ENCODE measurements at regions not wholly inside any gene's neighbourhood (a gene's known extent, or its start where the extent isn't known, plus 50 kb on each side); places are given as distances from the start of the nearest gene placed in this dataset.

DNA sequence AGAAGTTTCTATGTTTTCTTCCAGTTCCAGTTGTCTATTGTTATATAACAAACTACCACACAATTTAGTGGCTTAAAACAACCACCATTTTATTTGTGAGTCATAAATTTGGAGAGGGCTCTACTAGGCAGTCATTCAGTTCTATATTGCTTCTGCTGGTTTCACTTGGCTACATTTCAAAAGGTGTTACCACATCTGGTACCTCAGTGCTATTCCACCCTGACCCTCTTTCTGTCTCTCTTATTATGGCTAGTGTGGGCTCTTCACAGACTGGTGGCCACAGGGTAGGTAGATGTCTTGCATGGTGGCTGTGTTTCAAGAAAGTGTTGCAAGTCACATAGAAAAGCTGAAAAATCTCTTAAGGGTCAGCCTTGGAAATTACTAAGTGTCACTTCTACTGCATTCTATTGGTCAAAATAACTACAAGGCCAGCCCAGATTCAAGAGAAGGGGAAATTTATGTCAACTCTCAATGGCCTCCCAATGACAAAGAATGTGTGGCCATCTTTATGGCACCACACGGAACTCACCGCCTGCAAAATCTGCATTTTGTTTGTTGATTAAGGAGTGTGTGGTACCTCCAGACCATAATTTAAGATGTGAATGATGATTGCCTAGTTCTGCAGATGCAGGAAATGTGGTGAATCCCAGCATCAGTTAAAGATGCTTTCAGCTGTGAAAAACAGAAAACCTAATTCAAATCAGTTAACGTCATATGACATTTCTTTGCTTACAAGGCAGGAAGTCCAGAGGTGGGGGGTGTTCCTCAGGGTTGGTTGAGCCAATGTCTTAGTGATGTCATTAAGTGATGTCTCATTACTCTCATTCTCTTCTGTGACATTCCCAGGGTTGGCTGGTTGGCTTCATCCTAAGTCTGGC lies 105.8 kb upstream of the RASGRP1 start:
- no peak for DNase-seq
- intact Hi-C loops (cut with DNase I): no loop called here

DNA sequence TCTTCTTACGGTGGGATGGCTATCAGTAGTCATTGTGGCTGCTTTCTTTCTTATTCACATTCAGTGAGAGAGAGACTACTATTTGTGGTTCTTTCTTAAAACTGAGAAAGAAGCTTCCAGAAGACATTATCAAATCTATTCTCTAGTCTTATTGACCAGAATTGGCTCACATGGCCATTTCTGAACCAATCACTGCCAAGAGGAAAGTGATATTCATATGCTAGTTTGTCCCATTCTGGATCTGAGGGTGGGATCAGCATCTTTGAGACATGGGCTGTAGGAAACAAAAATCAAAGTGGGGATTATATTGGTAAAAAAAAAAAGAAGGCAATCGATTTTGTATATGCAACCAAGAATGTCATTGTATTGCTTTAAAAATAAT lies 106.4 kb upstream of the RASGRP1 start:
- intact Hi-C loops (cut with DNase I): no loop called here
- DNase-seq: no peak

DNA sequence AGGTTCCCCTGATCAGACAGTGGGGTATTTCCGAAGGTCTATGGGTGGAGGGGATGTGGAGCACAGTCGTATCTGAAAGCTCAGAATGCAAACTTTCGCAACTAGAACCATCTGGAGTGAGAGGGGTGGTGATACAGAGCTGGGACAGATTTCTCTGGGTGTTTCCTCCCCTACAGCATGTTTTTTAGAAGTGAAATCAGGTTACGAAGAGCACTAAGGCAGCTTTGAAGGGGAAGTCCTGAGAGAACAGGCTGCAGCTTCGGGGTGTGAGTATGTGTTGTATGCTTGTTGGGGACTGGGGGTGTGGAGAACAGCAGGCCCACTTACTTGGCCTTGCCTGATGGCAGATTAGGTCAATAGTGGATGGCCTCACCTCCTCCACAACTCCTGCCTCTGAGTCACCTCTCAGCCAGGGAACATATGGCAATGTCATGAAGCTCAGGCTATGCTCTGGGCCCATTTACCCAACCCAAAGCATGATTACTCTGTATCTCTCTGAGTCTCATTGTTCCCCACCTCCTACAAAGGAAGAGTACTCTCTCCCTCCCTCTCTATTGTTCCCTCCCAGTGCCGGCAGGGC lies 107.2 kb upstream of the RASGRP1 start:
- intact Hi-C loops (cut with DNase I): no loop called here
- DNase-seq: no peak

DNA sequence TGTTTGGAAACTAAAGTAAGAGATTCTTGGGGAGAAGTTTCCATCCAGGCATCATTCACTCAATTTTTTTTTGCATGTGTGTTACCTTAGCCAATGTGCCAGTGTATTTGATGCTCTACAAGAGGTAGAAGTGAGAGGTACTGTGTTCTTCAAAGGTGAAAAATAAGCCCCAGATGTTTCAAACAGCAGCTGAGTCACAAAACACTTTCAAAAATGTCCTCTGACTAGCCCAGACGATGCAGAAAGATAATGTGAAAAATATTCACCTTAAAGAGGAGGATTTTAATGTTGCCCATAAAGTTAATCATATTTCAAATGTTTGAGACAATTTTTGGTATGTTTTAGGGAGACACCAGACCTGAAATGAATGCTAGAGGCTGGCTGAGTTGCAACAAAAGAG lies 107.7 kb upstream of the RASGRP1 start:
- DNase-seq: no peak
- intact Hi-C loops (cut with DNase I): no loop called here

DNA sequence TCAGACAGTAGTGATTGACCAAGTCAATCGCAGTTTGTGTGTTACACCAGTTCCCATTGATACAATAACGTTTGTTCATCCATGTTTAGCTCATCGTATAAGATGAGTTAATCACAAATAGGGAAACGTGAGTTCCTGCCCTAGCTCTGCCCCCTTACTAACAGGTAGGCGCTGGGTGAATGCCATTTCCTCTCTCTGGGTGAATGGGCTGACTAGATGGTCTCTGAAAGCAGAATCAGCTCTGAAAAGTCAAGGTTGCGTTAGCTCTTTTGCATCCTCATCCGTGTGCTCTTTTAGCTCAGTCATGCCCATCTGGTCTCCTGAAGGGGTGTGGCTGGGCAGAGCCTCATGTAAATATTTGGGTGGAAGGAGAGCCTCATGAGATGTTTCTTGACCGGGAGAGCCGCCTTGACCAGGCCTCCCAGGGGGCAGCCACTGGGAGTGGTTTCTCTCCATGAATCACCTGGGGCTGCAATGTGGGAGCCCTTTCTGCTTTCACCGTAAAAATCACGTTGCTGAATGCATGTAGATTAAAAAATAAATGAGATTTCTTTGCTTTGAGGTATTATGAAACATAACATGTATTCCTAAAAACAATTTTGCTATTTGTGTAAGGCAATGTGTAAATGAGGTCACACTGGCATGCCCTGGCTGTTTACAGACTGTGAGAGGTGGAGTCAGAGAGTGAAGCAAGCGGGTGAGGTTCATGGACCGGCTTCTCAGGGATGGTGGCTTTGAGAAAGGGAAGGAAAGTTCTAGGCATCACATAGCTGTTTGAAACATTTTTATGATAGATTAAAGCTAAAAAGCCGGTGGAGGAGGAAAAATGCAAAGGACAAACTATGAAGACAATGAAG lies 108.4 kb upstream of the RASGRP1 start:
- intact Hi-C loops (cut with DNase I): no loop called here
- DNase-seq: no peak

DNA sequence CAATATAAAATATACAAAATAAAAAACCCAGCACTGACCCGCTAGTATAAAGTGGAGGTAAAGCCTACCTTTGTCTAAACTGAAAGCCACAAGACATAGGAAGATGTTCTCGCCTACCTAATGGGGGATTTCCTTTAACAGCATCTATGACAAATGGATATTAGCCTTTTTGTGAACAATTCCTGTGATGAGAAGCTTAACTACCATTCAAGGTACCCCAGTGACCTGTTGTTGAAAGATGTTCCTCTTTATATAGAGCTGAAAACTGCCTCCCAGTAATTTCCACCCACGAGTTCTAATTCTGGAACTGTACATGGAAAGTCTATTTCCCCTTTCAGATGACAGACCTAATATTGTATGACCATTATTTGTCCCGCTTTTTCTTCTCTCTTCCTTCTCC lies 109.8 kb upstream of the RASGRP1 start:
- intact Hi-C loops (cut with DNase I): no loop called here
- DNase-seq: no peak

DNA sequence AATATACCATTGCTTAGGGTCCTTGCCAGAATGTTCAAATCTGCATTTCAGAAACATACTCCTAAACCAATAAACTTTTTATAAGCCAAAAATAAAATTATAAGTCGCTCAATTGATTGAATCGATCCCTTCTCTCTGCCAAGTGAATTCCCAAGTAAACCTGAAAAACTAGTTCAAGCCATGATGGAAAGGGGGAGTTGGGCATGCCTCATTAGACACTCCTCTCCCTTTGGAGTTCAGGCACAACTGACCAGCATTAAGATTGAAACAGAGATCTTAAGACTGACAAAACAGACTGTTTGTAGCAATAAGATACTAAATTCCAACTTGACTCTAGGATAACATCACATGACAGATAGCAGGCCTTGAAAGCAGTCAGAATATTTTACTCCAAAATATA lies 113.7 kb upstream of the RASGRP1 start:
- intact Hi-C loops (cut with DNase I): no loop called here
- no peak for DNase-seq

DNA sequence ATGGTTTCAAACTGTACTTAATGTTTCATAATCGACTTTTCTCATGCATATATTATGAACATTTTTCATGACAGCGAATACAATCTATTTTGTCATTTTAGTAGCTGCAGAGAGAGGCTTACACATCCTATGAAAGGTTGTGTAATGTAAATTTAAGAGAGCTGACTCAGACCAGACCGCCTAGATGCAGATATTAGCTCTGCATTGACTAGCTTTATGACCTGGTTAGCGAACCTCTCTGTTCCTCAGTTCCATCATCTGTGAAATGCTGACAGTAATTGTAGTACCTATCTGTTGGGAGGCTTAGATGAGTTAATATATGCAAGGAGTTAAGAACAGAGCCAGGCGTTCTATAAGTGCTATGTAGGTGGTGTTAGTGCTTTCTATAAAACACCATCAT lies 116.2 kb upstream of the RASGRP1 start:
- DNase-seq: no peak
- intact Hi-C loops (cut with DNase I): loop anchor here (5.0 kb wide), 1 partner anchor 683 kb away; no protein-coding TSS in a partner anchor

DNA sequence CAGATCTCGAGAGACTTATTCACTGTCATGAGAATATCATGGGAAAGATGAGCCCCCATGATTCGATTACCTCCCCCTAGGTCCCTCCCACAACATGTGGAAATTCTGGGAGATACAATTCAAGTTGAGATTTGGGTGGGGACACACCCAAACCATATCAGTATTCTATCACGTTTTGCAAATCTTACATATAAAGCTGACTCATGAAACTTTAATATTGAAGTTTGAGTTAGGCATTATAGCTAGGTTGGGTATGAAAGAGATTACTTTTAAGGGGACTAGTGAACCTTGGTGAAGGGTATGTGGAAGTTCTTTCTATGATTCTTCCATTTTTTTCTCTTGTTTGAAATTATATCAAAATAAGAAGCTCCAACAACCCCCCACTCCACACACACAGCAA lies 117.7 kb upstream of the RASGRP1 start:
- intact Hi-C loops (cut with DNase I): loop anchor here (2.0 to 5.0 kb wide), 4 partner anchors 118 to 685 kb away; partner anchors contain the start of gene RASGRP1
- DNase-seq: no peak

DNA sequence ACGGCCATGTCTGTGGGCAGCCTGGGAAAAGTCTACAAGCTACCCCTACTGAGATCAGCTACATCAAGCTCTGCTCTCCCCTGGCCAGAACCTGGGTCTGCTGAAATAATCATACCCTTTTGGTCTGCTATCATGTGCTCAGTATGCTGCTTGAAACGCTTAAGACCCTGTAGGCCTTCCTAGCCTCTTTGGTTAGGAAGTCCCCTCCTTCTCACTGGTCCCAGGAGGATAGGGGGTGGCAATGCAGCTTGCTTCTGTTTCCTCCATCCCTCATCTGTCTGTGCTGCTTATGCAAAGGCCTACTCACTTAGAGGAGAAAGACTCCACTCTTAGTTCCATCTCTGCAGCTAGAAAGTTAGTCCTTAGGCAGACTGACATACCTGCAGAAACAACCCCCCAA lies 118.2 kb upstream of the RASGRP1 start:
- intact Hi-C loops (cut with DNase I): loop anchor here (2.0 to 5.0 kb wide), 4 partner anchors 118 to 686 kb away; partner anchors contain the start of gene RASGRP1

DNA sequence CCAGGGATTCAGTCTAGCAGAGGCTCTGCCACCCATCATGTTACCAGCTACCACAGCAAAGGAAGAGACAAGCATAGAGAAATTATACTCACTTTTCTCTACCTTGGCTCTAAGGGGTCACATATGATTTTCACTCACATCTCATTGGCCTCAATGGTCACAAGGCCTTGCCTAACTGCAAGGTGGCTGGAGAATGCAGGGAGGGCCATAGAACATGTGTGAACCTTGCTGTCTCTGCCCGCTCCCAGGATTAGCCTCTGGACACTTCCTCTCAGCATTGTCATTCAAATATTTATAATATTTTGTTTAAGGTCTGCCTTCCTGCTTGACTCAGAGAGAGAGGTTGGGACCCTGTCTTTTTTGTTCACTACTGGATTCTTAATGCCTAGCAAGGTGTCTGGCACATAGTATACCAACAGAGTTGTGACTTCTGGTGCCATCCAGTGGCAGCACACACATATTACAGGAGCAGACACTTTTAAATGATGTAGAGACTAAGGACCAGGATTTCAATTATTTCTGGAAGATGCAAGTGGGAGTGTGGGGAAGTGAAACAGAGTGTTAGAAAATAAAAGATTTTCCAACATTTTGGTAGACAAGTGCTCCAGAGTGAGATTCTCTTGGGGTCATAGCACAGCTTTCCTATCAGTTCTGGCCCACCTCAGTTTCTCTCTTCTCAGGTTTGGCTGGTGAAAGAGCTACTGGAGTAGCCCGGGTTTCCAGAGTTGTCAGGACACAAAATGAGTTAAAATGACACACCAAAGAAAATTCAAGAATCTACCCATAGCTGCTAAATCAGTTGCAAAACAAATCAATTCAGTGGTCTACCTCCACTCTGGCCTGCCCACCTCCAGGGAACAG lies 119.0 kb upstream of the RASGRP1 start:
- intact Hi-C loops (cut with DNase I): loop anchor here (2.0 to 5.0 kb wide), 4 partner anchors 119 to 686 kb away; partner anchors contain the start of gene RASGRP1
- peak in 9 of 10 donors; percentile 31 to 90 (median 65) for DNase-seq

More for the DNA sequence above, 118.2 kb upstream of the RASGRP1 start:
- no peak for DNase-seq

DNA sequence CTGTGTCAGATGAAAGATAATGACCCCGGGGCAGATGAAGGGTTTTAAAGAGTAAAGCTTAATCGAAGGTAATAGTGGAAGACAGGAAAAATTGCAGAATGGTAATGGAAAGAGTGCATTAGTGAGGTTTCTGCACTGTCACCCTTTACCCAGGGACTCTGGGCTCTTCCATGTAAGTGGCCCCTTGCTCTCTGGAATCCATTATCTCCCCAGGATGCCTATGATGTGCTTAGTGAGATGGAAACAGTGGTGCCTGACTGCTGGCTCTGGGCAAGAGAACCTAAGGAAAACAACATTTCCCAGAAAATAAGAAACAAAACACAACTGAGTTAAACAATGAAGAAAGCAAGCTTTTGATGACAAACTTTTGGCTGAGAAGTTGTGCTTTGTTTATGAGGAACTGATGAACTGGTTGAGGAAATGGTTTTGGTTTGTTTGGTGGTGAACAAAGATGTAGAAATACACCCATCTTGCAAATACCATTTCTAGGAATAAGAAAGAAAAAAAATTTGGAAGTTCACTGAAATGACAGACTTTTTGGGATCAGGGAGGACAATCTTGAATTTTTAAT lies 119.9 kb upstream of the RASGRP1 start:
- intact Hi-C loops (cut with DNase I): loop anchor here (5.0 kb wide), 1 partner anchor 687 kb away; no protein-coding TSS in a partner anchor
- no peak for DNase-seq

DNA sequence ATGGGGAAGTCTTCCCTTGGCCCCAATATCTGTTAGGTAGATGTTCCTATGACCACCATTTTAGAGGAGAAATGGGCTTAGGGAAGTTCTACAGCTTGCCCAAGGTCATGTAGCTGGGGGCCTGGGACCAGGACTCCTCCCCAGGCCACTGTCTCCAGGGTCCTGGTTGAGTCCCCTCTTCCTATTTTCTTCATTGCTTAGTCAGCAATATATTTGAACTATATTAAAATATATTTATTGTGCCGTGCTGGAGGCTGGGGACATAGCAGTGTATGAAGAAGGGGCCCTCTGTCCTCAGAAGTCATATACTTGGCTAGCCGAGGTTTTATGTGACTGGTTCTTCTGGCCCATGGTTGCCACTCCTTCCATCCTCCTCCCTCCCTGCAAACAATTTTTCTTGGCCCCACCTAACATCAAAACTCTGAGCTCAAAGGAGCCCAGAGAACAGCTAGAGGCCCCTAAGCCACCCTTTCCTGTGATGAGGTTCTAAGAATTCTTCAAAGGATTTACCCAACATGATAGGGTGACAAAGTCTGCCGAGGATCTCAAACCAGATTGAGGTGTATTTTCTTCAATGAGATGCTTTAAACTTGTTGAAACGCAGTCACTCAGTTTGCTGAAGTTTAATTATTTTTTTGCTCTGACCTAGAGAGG lies 121.2 kb upstream of the RASGRP1 start:
- DNase-seq: no peak
- intact Hi-C loops (cut with DNase I): no loop called here

DNA sequence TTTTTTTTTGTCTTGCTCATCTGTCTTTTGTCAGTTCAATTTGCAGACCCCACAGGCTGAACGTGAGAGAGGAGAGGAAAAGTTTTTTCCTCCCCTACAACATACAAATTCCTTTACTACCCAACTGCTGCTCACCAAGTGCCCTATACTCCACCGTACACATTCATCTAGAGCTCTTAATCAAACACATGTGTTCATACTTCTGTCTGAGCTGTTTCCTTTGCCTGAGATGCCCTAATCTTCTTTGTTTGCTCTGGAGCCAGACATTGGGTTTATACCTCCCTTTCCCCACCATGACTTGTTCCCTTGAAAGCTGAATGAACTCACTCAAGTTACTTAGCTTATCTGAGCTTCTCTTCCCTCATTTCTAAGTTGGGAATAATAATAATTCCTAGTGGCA lies 122.7 kb upstream of the RASGRP1 start:
- intact Hi-C loops (cut with DNase I): no loop called here

DNA sequence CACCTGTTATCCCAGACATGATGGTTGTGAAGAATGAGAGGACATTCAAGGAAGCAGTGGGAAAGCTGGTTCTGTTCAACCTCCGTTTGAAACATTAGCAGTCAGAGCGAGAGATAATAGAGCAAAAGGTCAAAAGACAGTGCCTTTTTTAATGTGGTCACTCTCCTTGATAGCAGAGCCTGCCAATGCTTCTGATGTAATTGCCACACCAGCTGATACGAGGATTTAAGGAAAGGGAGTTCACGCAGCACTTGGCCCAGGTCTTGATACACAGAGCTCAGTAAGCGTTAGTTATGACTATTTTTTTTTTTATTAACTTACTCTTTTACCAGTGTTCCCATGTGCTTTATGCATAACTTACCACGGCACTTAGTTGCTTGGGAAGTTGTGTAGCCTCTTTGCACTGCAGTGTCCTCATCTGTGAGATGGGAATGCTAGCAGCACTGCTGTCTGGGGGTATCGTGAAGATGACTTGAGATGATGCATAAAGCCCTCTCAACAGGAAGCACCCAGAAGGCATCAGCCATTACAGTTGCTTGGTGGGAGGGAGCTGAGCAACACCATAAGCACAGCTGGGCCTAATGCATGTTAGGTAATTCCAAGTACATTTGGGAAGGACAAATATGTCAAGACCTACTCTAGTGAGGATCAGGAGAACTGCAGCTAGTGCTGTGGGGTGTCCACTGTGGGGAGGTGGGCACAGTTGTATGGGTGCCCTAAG lies 123.3 kb upstream of the RASGRP1 start:
- intact Hi-C loops (cut with DNase I): no loop called here
- DNase-seq: no peak

More for the DNA sequence above, 122.7 kb upstream of the RASGRP1 start:
- no peak for DNase-seq

DNA sequence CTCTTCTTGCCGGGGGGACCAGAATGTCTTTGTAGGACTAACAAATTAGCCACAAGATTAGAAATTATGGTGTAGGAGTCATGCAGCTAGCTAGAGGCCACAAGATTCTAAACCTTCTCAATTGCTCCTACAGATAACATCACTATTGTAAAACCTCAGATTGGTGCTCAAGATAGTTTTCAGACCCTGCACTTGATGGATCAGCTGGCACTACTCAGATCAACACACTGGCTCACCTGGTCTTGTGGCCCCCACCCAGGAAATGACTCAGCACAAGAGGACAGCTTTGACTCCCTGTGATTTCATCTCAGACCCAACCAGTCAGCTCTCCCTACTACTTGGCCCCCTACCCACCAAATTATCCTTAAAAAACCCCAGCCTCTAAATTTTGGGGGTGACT lies 124.1 kb upstream of the RASGRP1 start:
- intact Hi-C loops (cut with DNase I): no loop called here
- DNase-seq: no peak

DNA sequence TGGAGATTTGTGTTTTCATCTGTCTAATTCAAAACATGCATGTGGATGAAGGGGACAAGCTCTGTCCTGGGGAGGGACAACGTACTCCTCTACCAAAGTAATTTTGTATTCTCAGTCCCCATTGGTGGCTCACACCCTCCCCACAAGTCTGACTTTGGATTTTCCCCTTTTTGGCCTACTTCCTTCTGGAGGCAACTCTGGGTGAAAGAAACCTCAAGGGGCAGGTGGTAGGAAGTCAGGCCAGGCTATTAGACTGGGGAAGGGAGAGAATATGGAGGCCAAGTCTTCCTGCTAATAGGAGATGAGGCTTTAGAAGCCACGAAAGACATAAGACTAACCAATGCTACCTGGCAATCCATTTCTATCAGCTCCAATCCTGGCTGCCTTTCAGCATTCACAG lies 124.9 kb upstream of the RASGRP1 start:
- intact Hi-C loops (cut with DNase I): no loop called here
- no peak for DNase-seq

DNA sequence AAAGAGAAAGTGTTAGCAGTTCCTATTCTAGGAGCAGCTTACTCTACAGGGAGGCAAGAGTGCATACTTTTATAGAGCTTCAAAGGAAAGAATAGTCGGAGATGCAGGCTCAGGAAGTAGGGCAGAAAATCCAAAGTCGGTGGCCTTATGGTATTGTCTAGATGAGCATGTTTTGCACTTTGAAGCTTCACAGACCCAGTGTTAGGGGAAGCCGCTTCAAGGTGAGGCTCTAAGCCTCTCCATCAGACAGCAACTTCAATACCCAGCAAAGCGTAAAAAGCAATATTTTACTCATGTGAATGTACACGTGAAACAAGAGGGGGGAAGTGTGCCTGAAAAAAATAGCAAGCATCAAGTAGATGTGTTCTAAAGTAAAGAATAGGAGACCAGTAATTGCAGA lies 125.6 kb upstream of the RASGRP1 start:
- DNase-seq: no peak

More for the DNA sequence above, 125.6 kb upstream of the RASGRP1 start:
- intact Hi-C loops (cut with DNase I): no loop called here

Measured in posterior cingulate gyrus (tissue), 11 donors.